ENCODE measurements at regions not wholly inside any gene's neighbourhood (a gene's known extent, or its start where the extent isn't known, plus 50 kb on each side); places are given as distances from the start of the nearest gene placed in this dataset.
"Not testable (repeated sequence)": the region's sequence is repeated elsewhere in the genome, so short reads cannot be mapped to it uniquely, and the experiment has no call there.

GRCh38 chrX:140163371-140164159, 198.2 kb upstream of the CXorf66 start:
- DNase-seq, result no peak

GRCh38 chrX:140157611-140158010, 192.3 kb upstream of the CXorf66 start:
- no peak for DNase-seq

GRCh38 chrX:140157143-140157542, 191.8 kb upstream of the CXorf66 start:
- no peak for DNase-seq

- DNase-seq, result no peak
These were observed 186.0 kb upstream of the CXorf66 start for GRCh38 chrX:140151316-140151715.

- DNase-seq, result no peak
These were observed 184.4 kb upstream of the CXorf66 start for GRCh38 chrX:140149761-140150160.

GRCh38 chrX:140141444-140142029, 176.2 kb upstream of the CXorf66 start:
- DNase-seq, result no peak

GRCh38 chrX:140138492-140138891, 173.2 kb upstream of the CXorf66 start:
- DNase-seq, result not testable (repeated sequence)

GRCh38 chrX:140138065-140138464, 172.7 kb upstream of the CXorf66 start:
- DNase-seq, result not testable (repeated sequence)

GRCh38 chrX:140132937-140133336, 167.6 kb upstream of the CXorf66 start:
- no peak for DNase-seq

GRCh38 chrX:140123446-140123845, 158.1 kb upstream of the CXorf66 start:
- DNase-seq, result no peak

GRCh38 chrX:140114059-140114458, 148.7 kb upstream of the CXorf66 start:
- not testable (repeated sequence) for DNase-seq

GRCh38 chrX:140110081-140110650, 144.8 kb upstream of the CXorf66 start:
- no peak for DNase-seq

GRCh38 chrX:140104760-140105159, 139.4 kb upstream of the CXorf66 start:
- no peak for DNase-seq

GRCh38 chrX:140099221-140099620, 133.9 kb upstream of the CXorf66 start:
- DNase-seq, result no peak

- DNase-seq, result no peak
These were observed 126.8 kb upstream of the CXorf66 start for GRCh38 chrX:140092121-140092520.

- no peak for DNase-seq
These were observed 126.0 kb upstream of the CXorf66 start for GRCh38 chrX:140091125-140091886.

- DNase-seq, result no peak
These were observed 125.4 kb upstream of the CXorf66 start for GRCh38 chrX:140090800-140091124.

- DNase-seq, result no peak
These were observed 123.1 kb upstream of the CXorf66 start for GRCh38 chrX:140088438-140088837.

- DNase-seq, result no peak
These were observed 122.6 kb upstream of the CXorf66 start for GRCh38 chrX:140087875-140088274.

- no peak for DNase-seq
These were observed 121.4 kb upstream of the CXorf66 start for GRCh38 chrX:140086691-140087090.

GRCh38 chrX:140074851-140075250, 109.5 kb upstream of the CXorf66 start:
- not testable (repeated sequence) for DNase-seq

- DNase-seq, result no peak
These were observed 105.7 kb upstream of the CXorf66 start for GRCh38 chrX:140071037-140071436.

- no peak for DNase-seq
These were observed 100.8 kb upstream of the CXorf66 start for GRCh38 chrX:140065961-140066662.
